Stimulated activated naive CD8-positive, alpha-beta T cell treated with anti-CD3 and anti-CD28 coated beads, Interleukin-15, Interleukin-2, amounts not matched to agents 100 ng/mL and 50 ng/mL, for 24 hours (primary cell): ENCODE measurements at regions not wholly inside any gene's neighbourhood (a gene's known extent, or its start where the extent isn't known, plus 50 kb on each side); places are given as distances from the start of the nearest gene placed in this dataset.
"Not testable (repeated sequence)": the region's sequence is repeated elsewhere in the genome, so short reads cannot be mapped to it uniquely, and the experiment has no call there.

Experiments
- H3K27ac Mint-ChIP-seq: one replicate; pipeline ENCODE4 v1.8.0; 2021; ENCODE audit warnings: mild to moderate bottlenecking, mixed read lengths
- H3K27me3 Mint-ChIP-seq: one replicate; pipeline ENCODE4 v1.8.0; 2021; ENCODE audit warnings: mixed read lengths
- H3K36me3 Mint-ChIP-seq: one replicate; pipeline ENCODE4 v1.8.0; 2021; ENCODE audit warnings: low read depth, mixed read lengths
- H3K4me1 Mint-ChIP-seq: one replicate; pipeline ENCODE4 v1.8.0; 2021; ENCODE audit warnings: low read depth, mixed read lengths
- H3K4me3 Mint-ChIP-seq: one replicate; pipeline ENCODE4 v1.8.0; 2021; ENCODE audit warnings: mild to moderate bottlenecking, mixed read lengths
- H3K9me3 Mint-ChIP-seq: one replicate; pipeline ENCODE4 v1.8.0; 2021; ENCODE audit warnings: mixed read lengths

- peaks cover 17% of the 10 kb centered on the region for H3K27me3 Mint-ChIP-seq
- H3K4me3 Mint-ChIP-seq: no peak overlapping the region
- no peak overlapping the region for H3K27ac Mint-ChIP-seq
- H3K9me3 Mint-ChIP-seq: peaks cover 35% of the 10 kb centered on the region
- no peaks in the 10 kb centered on the region for H3K36me3 Mint-ChIP-seq
- H3K4me1 Mint-ChIP-seq: no peaks in the 10 kb centered on the region
Observed at GRCh38 chr9:2439957-2440356, 181.6 kb upstream of the VLDLR start.

GRCh38 chr9:2443933-2444332 is 177.7 kb upstream of the VLDLR start:
- peaks cover 31% of the 10 kb centered on the region for H3K9me3 Mint-ChIP-seq

GRCh38 chr9:2448193-2448738 is 173.3 kb upstream of the VLDLR start:
- Mint-ChIP-seq H3K36me3 (no peaks in the 10 kb centered on the region), H3K27ac (no peak overlapping the region), H3K4me3 (no peak overlapping the region), H3K4me1 (no peaks in the 10 kb centered on the region), H3K9me3 (peaks cover 7% of the 10 kb centered on the region), H3K27me3 (peaks cover 6% of the 10 kb centered on the region)

More at GRCh38 chr9:2443933-2444332, 177.7 kb upstream of the VLDLR start:
- H3K4me3 Mint-ChIP-seq, H3K36me3 Mint-ChIP-seq, H3K4me1 Mint-ChIP-seq, H3K27ac Mint-ChIP-seq: not testable (repeated sequence)
- H3K27me3 Mint-ChIP-seq: peaks cover 12% of the 10 kb centered on the region

- Mint-ChIP-seq H3K27ac (no peak overlapping the region), H3K36me3 (no peaks in the 10 kb centered on the region), H3K27me3 (peaks cover 8% of the 10 kb centered on the region), H3K9me3 (no peaks in the 10 kb centered on the region), H3K4me3 (no peak overlapping the region), H3K4me1 (no peaks in the 10 kb centered on the region)
Observed at GRCh38 chr9:2453106-2453505, 168.5 kb upstream of the VLDLR start.

- H3K9me3 Mint-ChIP-seq: no peaks in the 10 kb centered on the region
- H3K27ac Mint-ChIP-seq: no peak overlapping the region
- no peak overlapping the region for H3K4me3 Mint-ChIP-seq
- H3K4me1 Mint-ChIP-seq: no peaks in the 10 kb centered on the region
- H3K27me3 Mint-ChIP-seq: peaks cover 8% of the 10 kb centered on the region
- H3K36me3 Mint-ChIP-seq: no peaks in the 10 kb centered on the region
Observed at GRCh38 chr9:2453701-2454100, 167.9 kb upstream of the VLDLR start.

- no peak overlapping the region for H3K4me3 Mint-ChIP-seq
- no peak overlapping the region for H3K27ac Mint-ChIP-seq
- peaks cover 4% of the 10 kb centered on the region for H3K9me3 Mint-ChIP-seq
- H3K36me3 Mint-ChIP-seq: no peaks in the 10 kb centered on the region
- no peaks in the 10 kb centered on the region for H3K4me1 Mint-ChIP-seq
- peaks cover 18% of the 10 kb centered on the region for H3K27me3 Mint-ChIP-seq
Observed at GRCh38 chr9:2459756-2460155, 161.8 kb upstream of the VLDLR start.

- peaks cover 4% of the 10 kb centered on the region for H3K4me1 Mint-ChIP-seq
- H3K27me3 Mint-ChIP-seq: peaks cover 10% of the 10 kb centered on the region
- no peaks in the 10 kb centered on the region for H3K36me3 Mint-ChIP-seq
- peaks cover 8% of the 10 kb centered on the region for H3K9me3 Mint-ChIP-seq
- H3K27ac Mint-ChIP-seq: no peak overlapping the region
- no peak overlapping the region for H3K4me3 Mint-ChIP-seq
Observed at GRCh38 chr9:2461892-2462291, 159.7 kb upstream of the VLDLR start.

GRCh38 chr9:2464624-2465023 is 157.0 kb upstream of the VLDLR start:
- H3K4me1 Mint-ChIP-seq: peaks cover 4% of the 10 kb centered on the region
- no peak overlapping the region for H3K27ac Mint-ChIP-seq
- peaks cover 8% of the 10 kb centered on the region for H3K9me3 Mint-ChIP-seq
- H3K4me3 Mint-ChIP-seq: no peak overlapping the region
- H3K36me3 Mint-ChIP-seq: no peaks in the 10 kb centered on the region
- peaks cover 26% of the 10 kb centered on the region for H3K27me3 Mint-ChIP-seq

GRCh38 chr9:2465516-2465915 is 156.1 kb upstream of the VLDLR start:
- Mint-ChIP-seq H3K27ac (no peak overlapping the region), H3K36me3 (no peaks in the 10 kb centered on the region), H3K27me3 (peaks cover 26% of the 10 kb centered on the region), H3K9me3 (peaks cover 8% of the 10 kb centered on the region), H3K4me3 (no peak overlapping the region), H3K4me1 (peaks cover 4% of the 10 kb centered on the region)

GRCh38 chr9:2465921-2466460 is 155.6 kb upstream of the VLDLR start:
- Mint-ChIP-seq H3K27me3 (peaks cover 26% of the 10 kb centered on the region), H3K36me3 (no peaks in the 10 kb centered on the region), H3K4me1 (peaks cover 4% of the 10 kb centered on the region), H3K4me3 (no peak overlapping the region), H3K9me3 (peaks cover 8% of the 10 kb centered on the region), H3K27ac (no peak overlapping the region)

GRCh38 chr9:2466703-2467102 is 154.9 kb upstream of the VLDLR start:
- Mint-ChIP-seq H3K4me1 (peaks cover 4% of the 10 kb centered on the region), H3K36me3 (no peaks in the 10 kb centered on the region), H3K9me3 (peaks cover 8% of the 10 kb centered on the region), H3K4me3 (no peak overlapping the region), H3K27ac (no peak overlapping the region), H3K27me3 (peaks cover 26% of the 10 kb centered on the region)

- H3K9me3 Mint-ChIP-seq: peaks cover 4% of the 10 kb centered on the region
- H3K4me1 Mint-ChIP-seq: peaks cover 4% of the 10 kb centered on the region
- no peak overlapping the region for H3K27ac Mint-ChIP-seq
- H3K4me3 Mint-ChIP-seq: no peak overlapping the region
- H3K36me3 Mint-ChIP-seq: no peaks in the 10 kb centered on the region
- peaks cover 19% of the 10 kb centered on the region for H3K27me3 Mint-ChIP-seq
Observed at GRCh38 chr9:2469681-2470221, 151.8 kb upstream of the VLDLR start.

GRCh38 chr9:2473681-2474080 is 147.9 kb upstream of the VLDLR start:
- Mint-ChIP-seq H3K36me3 (no peaks in the 10 kb centered on the region), H3K9me3 (no peaks in the 10 kb centered on the region), H3K4me1 (no peaks in the 10 kb centered on the region), H3K27me3 (peaks cover 8% of the 10 kb centered on the region), H3K27ac (no peak overlapping the region), H3K4me3 (no peak overlapping the region)

GRCh38 chr9:2477755-2478154 is 143.8 kb upstream of the VLDLR start:
- H3K36me3 Mint-ChIP-seq: no peaks in the 10 kb centered on the region
- H3K27ac Mint-ChIP-seq: no peak overlapping the region
- H3K4me1 Mint-ChIP-seq: no peaks in the 10 kb centered on the region
- no peak overlapping the region for H3K4me3 Mint-ChIP-seq
- H3K27me3 Mint-ChIP-seq: peaks cover 4% of the 10 kb centered on the region
- H3K9me3 Mint-ChIP-seq: no peaks in the 10 kb centered on the region

GRCh38 chr9:2478421-2478820 is 143.2 kb upstream of the VLDLR start:
- H3K36me3 Mint-ChIP-seq: no peaks in the 10 kb centered on the region
- no peak overlapping the region for H3K4me3 Mint-ChIP-seq
- no peaks in the 10 kb centered on the region for H3K9me3 Mint-ChIP-seq
- peaks cover 4% of the 10 kb centered on the region for H3K27me3 Mint-ChIP-seq
- H3K4me1 Mint-ChIP-seq: no peaks in the 10 kb centered on the region
- H3K27ac Mint-ChIP-seq: no peak overlapping the region

GRCh38 chr9:2479056-2479565 is 142.5 kb upstream of the VLDLR start:
- Mint-ChIP-seq H3K27me3 (peaks cover 4% of the 10 kb centered on the region), H3K4me3 (no peak overlapping the region), H3K4me1 (no peaks in the 10 kb centered on the region), H3K27ac (no peak overlapping the region), H3K36me3 (no peaks in the 10 kb centered on the region), H3K9me3 (no peaks in the 10 kb centered on the region)
